HUES64 (cell line): ENCODE measurements at regions not wholly inside any gene's neighbourhood (a gene's known extent, or its start where the extent isn't known, plus 50 kb on each side); places are given as distances from the start of the nearest gene placed in this dataset.
"Not testable (repeated sequence)": the region's sequence is repeated elsewhere in the genome, so short reads cannot be mapped to it uniquely, and the experiment has no call there.

ENCODE experiments used
- H3K27ac ChIP-seq: 2 replicates; pipeline ENCODE4 v1.7.0; 2013; ENCODE audit warnings: low read depth, low read length, inconsistent platforms
- H3K27me3 ChIP-seq: 2 replicates; pipeline ENCODE4 v1.6.1; 2013; ENCODE audit warnings: mild to moderate bottlenecking, low read length; ENCODE audit not compliant: insufficient read depth
- H3K36me3 ChIP-seq: 2 replicates; pipeline ENCODE4 v1.6.1; 2013; ENCODE audit warnings: mild to moderate bottlenecking, low read length; ENCODE audit not compliant: insufficient read depth
- H3K4me1 ChIP-seq: 2 replicates; pipeline ENCODE4 v1.6.1; 2013; ENCODE audit warnings: mild to moderate bottlenecking, low read length, moderate library complexity; ENCODE audit not compliant: insufficient read depth
- H3K4me3 ChIP-seq: 2 replicates; pipeline ENCODE4 v1.5.1; 2013; ENCODE audit warnings: mild to moderate bottlenecking, low read length, moderate library complexity
- H3K9ac ChIP-seq: 2 replicates; pipeline ENCODE4 v1.6.1; 2013; ENCODE audit warnings: mild to moderate bottlenecking, low read depth, low read length
- H3K9me3 ChIP-seq: 2 replicates; pipeline ENCODE4 v1.6.1; 2013; ENCODE audit warnings: low read depth, low read length; ENCODE audit not compliant: insufficient read depth
- WGBS: fragments of 150-250, 120-280 bp; methylation state at CpG from one replicate; pipeline ENCODE4 v1.1.7; 2013; ENCODE audit warnings: missing lambda C conversion rate; 5-methylcytosine and 5-hydroxymethylcytosine counted together

DNA sequence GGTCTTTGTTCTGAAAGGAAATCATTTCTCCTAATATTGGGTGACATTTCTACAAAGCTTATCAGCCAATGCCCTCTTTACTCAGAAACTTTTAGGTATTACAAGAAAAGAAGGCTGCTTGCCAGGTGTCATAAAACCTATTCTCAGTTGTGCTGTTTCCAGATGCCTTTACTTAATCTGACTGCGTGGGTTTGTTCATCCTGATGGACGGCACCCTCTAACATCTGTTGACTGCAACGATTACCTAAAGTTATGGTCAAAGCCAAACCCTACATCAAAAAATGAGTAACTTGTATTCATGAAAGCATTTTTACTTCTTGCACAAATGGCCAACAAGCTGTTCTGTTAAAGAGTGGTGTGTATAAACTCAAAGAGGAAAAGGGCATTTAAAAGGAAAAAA lies 207.7 kb upstream of the PDZRN3 start:
- 65% methylated on average over 3 of the region's 3 CpGs for WGBS
- Histone ChIP-seq H3K27ac (no peak overlapping the region), H3K9ac (no peak overlapping the region), H3K36me3 (no peaks in the 10 kb centered on the region), H3K27me3 (no peaks in the 10 kb centered on the region), H3K9me3 (peaks cover 20% of the 10 kb centered on the region), H3K4me3 (no peak overlapping the region), H3K4me1 (no peaks in the 10 kb centered on the region)

DNA sequence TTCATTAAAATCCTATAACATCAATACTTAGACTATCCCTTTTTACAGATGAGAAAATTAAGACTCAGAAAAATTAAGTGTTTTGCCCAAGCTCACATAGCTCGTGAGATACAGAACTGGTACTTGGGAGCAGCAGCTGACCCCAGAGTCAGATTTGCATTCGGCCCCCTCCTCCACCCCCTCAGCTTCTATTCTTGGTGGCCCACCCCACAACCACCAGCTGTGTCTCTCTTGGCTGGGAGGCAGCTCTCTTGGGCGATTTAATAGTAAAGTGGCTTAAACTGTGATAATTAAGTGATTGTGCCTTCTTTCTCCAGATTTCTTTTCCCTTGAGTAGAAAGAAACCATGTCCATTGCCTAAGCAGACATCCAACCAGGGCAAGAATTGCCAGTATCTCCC lies 203.6 kb upstream of the PDZRN3 start:
- no peak overlapping the region for H3K4me3 ChIP-seq
- H3K9ac ChIP-seq: no peak overlapping the region
- no peak overlapping the region for H3K27ac ChIP-seq
- H3K9me3 ChIP-seq: no peaks in the 10 kb centered on the region
- no peaks in the 10 kb centered on the region for H3K4me1 ChIP-seq
- 87% methylated on average over 2 of the region's 3 CpGs for WGBS
- H3K27me3 ChIP-seq: no peaks in the 10 kb centered on the region
- H3K36me3 ChIP-seq: no peaks in the 10 kb centered on the region

DNA sequence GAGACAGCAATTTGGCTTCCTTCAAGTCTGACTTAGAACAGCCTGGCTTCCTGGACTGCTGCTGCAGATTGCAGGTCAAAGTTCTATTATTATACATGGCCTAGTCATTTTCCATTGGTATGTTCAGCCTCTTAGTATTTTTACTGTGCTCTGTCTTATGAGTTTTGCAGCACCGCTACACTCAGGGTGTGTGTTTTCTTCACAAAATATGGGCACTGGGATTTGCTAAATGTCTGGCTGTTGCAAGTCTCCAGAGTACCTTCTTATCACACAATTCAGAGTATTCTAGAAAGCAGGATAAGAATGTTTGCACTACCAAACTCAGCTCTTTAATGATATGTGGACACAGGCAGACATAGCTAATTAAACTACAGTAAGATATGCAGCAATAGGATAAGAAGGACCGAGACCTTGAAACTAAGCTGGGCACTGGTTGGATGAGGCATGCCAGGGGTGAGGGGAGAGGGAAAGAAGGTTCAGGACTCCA lies 203.0 kb upstream of the PDZRN3 start:
- no peaks in the 10 kb centered on the region for H3K36me3 ChIP-seq
- no peaks in the 10 kb centered on the region for H3K4me1 ChIP-seq
- H3K9ac ChIP-seq: no peak overlapping the region
- H3K9me3 ChIP-seq: 0 out of 2 replicates have a peak, but pooled peaks cover under 1% of the 10 kb centered on the region
- no peaks in the 10 kb centered on the region for H3K27me3 ChIP-seq
- 96% methylated on average over 2 of the region's 2 CpGs for WGBS
- H3K4me3 ChIP-seq: no peak overlapping the region
- no peak overlapping the region for H3K27ac ChIP-seq

DNA sequence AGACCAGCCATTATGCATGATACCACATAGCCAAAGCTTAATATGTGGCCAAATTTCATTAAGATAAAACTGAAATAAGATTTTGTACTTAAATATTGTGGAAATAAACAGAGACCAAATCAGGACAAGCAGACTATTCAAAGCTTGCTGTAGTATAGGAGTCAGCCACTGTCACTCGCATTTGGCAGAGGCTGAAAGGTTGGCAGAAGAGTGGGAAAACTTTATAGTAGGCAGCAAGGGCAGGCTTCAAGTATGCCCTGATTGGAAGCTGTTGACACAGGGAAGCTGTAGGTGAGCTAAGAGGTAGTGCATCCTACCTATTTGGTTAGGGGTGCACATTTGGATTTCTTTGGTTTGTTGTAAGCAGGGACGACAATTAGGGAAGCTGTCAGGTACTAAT lies 202.5 kb upstream of the PDZRN3 start:
- WGBS: 63% methylated on average over 2 of the region's 2 CpGs

GRCh38 chr3:73820896-73821295 lies 196.2 kb upstream of the PDZRN3 start:
- not testable (repeated sequence) for H3K9ac ChIP-seq, H3K4me1 ChIP-seq, H3K36me3 ChIP-seq, H3K27me3 ChIP-seq, H3K4me3 ChIP-seq, H3K27ac ChIP-seq
- H3K9me3 ChIP-seq: peaks cover 16% of the 10 kb centered on the region

More for the DNA sequence above, 202.5 kb upstream of the PDZRN3 start:
- H3K36me3 ChIP-seq: no peaks in the 10 kb centered on the region
- no peak overlapping the region for H3K27ac ChIP-seq
- no peaks in the 10 kb centered on the region for H3K4me1 ChIP-seq
- H3K9ac ChIP-seq: no peak overlapping the region
- 0 out of 2 replicates have a peak, but pooled peaks cover 6% of the 10 kb centered on the region for H3K9me3 ChIP-seq
- H3K27me3 ChIP-seq: no peaks in the 10 kb centered on the region
- H3K4me3 ChIP-seq: no peak overlapping the region

GRCh38 chr3:73820431-73820830 lies 195.7 kb upstream of the PDZRN3 start:
- Histone ChIP-seq H3K27ac (no peak overlapping the region), H3K4me1 (no peaks in the 10 kb centered on the region)
- 100% methylated on average over 1 of the region's 1 CpG for WGBS

GRCh38 chr3:73815966-73816365 lies 191.2 kb upstream of the PDZRN3 start:
- Histone ChIP-seq H3K4me3 (no peak overlapping the region), H3K27me3 (no peaks in the 10 kb centered on the region), H3K36me3 (no peaks in the 10 kb centered on the region), H3K9me3 (no peaks in the 10 kb centered on the region), H3K9ac (no peak overlapping the region), H3K27ac (no peak overlapping the region), H3K4me1 (no peaks in the 10 kb centered on the region)
- 96% methylated on average over 1 of the region's 1 CpG for WGBS

More at GRCh38 chr3:73820431-73820830, 195.7 kb upstream of the PDZRN3 start:
- no peak overlapping the region for H3K4me3 ChIP-seq
- no peak overlapping the region for H3K9ac ChIP-seq
- H3K27me3 ChIP-seq: no peaks in the 10 kb centered on the region
- peaks cover 16% of the 10 kb centered on the region for H3K9me3 ChIP-seq
- no peaks in the 10 kb centered on the region for H3K36me3 ChIP-seq

DNA sequence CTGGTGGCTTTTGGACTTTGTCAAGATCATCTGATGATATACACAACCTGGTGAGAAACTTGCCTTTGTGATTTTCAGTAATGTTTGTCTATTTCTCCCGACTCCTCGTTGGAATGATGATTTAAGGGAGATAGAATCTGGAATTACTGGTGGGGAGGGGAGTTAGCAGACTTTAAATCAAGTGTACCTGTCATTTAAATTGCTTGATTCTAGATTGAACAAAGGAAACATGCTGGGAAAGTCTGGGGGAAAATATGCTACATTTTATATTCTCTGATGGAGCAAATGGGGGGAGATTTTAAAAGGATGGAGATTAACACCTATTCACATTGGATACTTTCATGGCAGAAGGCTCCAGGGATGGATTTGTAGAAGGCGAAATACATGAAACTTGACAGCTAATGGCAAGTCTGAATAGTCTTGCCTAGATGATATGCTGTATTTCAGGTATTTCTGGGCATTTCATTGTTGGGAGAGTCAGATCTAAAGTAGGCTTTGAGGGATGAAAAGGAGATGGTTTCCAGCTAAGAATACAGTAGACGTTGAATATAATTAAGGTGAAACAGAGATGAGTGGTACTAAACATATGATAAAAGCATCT lies 189.1 kb upstream of the PDZRN3 start:
- Histone ChIP-seq H3K27me3 (no peaks in the 10 kb centered on the region), H3K9ac (no peak overlapping the region), H3K4me1 (peaks cover 3% of the 10 kb centered on the region; the same call in 1 of the 2 replicates), H3K4me3 (no peak overlapping the region), H3K36me3 (no peaks in the 10 kb centered on the region), H3K27ac (no peak overlapping the region), H3K9me3 (no peaks in the 10 kb centered on the region)
- WGBS: 94% methylated on average over 4 of the region's 4 CpGs

GRCh38 chr3:73813291-73813690 lies 188.6 kb upstream of the PDZRN3 start:
- WGBS: 95% methylated on average over 5 of the region's 5 CpGs

DNA sequence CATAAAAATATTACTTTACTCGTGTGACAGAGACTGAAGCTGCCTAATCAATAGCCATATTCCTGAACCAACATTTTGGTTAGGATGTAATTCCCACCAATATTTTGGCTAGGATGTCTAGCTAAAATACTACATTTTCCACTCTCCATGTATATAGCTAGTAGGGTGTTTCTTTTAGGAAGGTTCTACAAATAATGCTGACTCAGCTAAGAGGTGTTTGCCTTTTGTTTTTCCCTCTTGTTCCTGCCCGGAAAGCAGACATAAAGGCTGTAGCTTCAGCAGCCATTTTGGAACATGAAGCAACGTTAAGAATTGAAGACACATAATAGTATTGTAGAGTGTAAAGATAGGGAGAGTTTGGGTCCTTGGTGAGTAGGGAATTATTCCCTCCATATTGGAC lies 187.3 kb upstream of the PDZRN3 start:
- H3K36me3 ChIP-seq: no peaks in the 10 kb centered on the region
- no peak overlapping the region for H3K27ac ChIP-seq
- H3K9me3 ChIP-seq: no peaks in the 10 kb centered on the region
- no peak overlapping the region for H3K4me3 ChIP-seq
- WGBS: 89% methylated on average over 3 of the region's 3 CpGs
- H3K9ac ChIP-seq: no peak overlapping the region
- H3K27me3 ChIP-seq: no peaks in the 10 kb centered on the region
- peaks cover 6% of the 10 kb centered on the region; the same call in 1 of the 2 replicates for H3K4me1 ChIP-seq

More at GRCh38 chr3:73813291-73813690, 188.6 kb upstream of the PDZRN3 start:
- Histone ChIP-seq H3K4me3 (no peak overlapping the region), H3K4me1 (peaks cover 6% of the 10 kb centered on the region; the same call in 1 of the 2 replicates), H3K9ac (no peak overlapping the region), H3K27me3 (no peaks in the 10 kb centered on the region), H3K27ac (no peak overlapping the region), H3K36me3 (no peaks in the 10 kb centered on the region), H3K9me3 (no peaks in the 10 kb centered on the region)

- no peak overlapping the region for H3K9ac ChIP-seq
- no peaks in the 10 kb centered on the region for H3K27me3 ChIP-seq
- no peak overlapping the region for H3K27ac ChIP-seq
- WGBS: 90% methylated on average over 12 of the region's 12 CpGs
- H3K9me3 ChIP-seq: no peaks in the 10 kb centered on the region
- no peak overlapping the region for H3K4me3 ChIP-seq
- H3K4me1 ChIP-seq: peaks cover 6% of the 10 kb centered on the region; the same call in 1 of the 2 replicates
- no peaks in the 10 kb centered on the region for H3K36me3 ChIP-seq
These were observed 184.2 kb upstream of the PDZRN3 start for GRCh38 chr3:73808862-73809509.
